H9 (cell line): ENCODE measurements at regions not wholly inside any gene's neighbourhood (a gene's known extent, or its start where the extent isn't known, plus 50 kb on each side); places are given as distances from the start of the nearest gene placed in this dataset.

Experiments
- DNase-seq: peaks from one replicate; pipeline ENCODE4 v3.0.0-alpha.2; 2017
- H2AFZ ChIP-seq: one replicate; pipeline ENCODE4 v1.6.1; 2013; ENCODE audit warnings: mild to moderate bottlenecking, low read length, control low read depth, moderate library complexity
- H2AK5ac ChIP-seq: 2 replicates; pipeline ENCODE4 v1.6.1; 2013; ENCODE audit warnings: low read length, control low read depth, mixed read lengths; ENCODE audit not compliant: insufficient read length
- H2BK120ac ChIP-seq: one replicate; pipeline ENCODE4 v1.6.1; 2013; ENCODE audit warnings: low read depth, mild to moderate bottlenecking, low read length, control low read depth, inconsistent platforms; ENCODE audit not compliant: poor library complexity, severe bottlenecking
- H2BK12ac ChIP-seq: 2 replicates; pipeline ENCODE4 v1.6.1; 2013; ENCODE audit warnings: low read length, control low read depth, mixed read lengths, low read depth; ENCODE audit not compliant: insufficient read length
- H2BK15ac ChIP-seq: 2 replicates; pipeline ENCODE4 v1.6.1; 2013; ENCODE audit warnings: low read depth, low read length, control low read depth
- H2BK20ac ChIP-seq: one replicate; pipeline ENCODE4 v1.6.1; 2013; ENCODE audit warnings: low read depth, mild to moderate bottlenecking, low read length, control low read depth, inconsistent platforms; ENCODE audit not compliant: poor library complexity, severe bottlenecking
- H2BK5ac ChIP-seq: 2 replicates; pipeline ENCODE4 v1.6.1; 2013; ENCODE audit warnings: low read length, control low read depth, mixed read lengths; ENCODE audit not compliant: insufficient read length
- H3K14ac ChIP-seq: 2 replicates; pipeline ENCODE4 v1.6.1; 2013; ENCODE audit warnings: low read length, control low read depth; ENCODE audit not compliant: insufficient read depth
- H3K18ac ChIP-seq: 2 replicates; pipeline ENCODE4 v1.6.1; 2013; ENCODE audit warnings: low read depth, mild to moderate bottlenecking, mixed read lengths, low read length, control low read depth; ENCODE audit not compliant: insufficient read length
- H3K23ac ChIP-seq: 2 replicates; pipeline ENCODE4 v1.6.1; 2013; ENCODE audit warnings: low read length, control low read depth, mixed read lengths, low read depth; ENCODE audit not compliant: insufficient read length
- H3K23me2 ChIP-seq: 2 replicates; pipeline ENCODE4 v1.6.1; 2013; ENCODE audit warnings: low read depth, mild to moderate bottlenecking, mixed read lengths, low read length, control low read depth; ENCODE audit not compliant: insufficient read length, poor library complexity, severe bottlenecking
- H3K27ac ChIP-seq: 2 replicates; pipeline ENCODE4 v1.5.1; 2013; ENCODE audit warnings: low read length, control low read depth, mixed read lengths, low read depth; ENCODE audit not compliant: insufficient read length
- H3K27me3 ChIP-seq: 2 replicates; pipeline ENCODE4 v1.6.1; 2013; ENCODE audit warnings: low read length, control low read depth, inconsistent platforms; ENCODE audit not compliant: insufficient read depth
- H3K4ac ChIP-seq: 2 replicates; pipeline ENCODE4 v1.6.1; 2013; ENCODE audit warnings: low read depth, mild to moderate bottlenecking, control low read depth, inconsistent platforms, low read length, moderate library complexity
- H3K4me1 ChIP-seq: 2 replicates; pipeline ENCODE4 v1.6.1; 2013; ENCODE audit warnings: low read length, control low read depth, inconsistent platforms; ENCODE audit not compliant: insufficient read depth
- H3K4me2 ChIP-seq: 2 replicates; pipeline ENCODE4 v1.6.1; 2013; ENCODE audit warnings: low read length, control low read depth, mixed read lengths; ENCODE audit not compliant: insufficient read length, insufficient read depth
- H3K56ac ChIP-seq: 2 replicates; pipeline ENCODE4 v1.6.1; 2013; ENCODE audit warnings: low read depth, mild to moderate bottlenecking, mixed read lengths, low read length, control low read depth; ENCODE audit not compliant: insufficient read length
- H3K79me1 ChIP-seq: 2 replicates; pipeline ENCODE4 v1.6.1; 2013; ENCODE audit warnings: low read depth, mild to moderate bottlenecking, moderate library complexity, low read length, control low read depth, inconsistent platforms; ENCODE audit not compliant: insufficient read depth, poor library complexity, severe bottlenecking
- H3K79me2 ChIP-seq: 2 replicates; pipeline ENCODE4 v1.6.1; 2013; ENCODE audit warnings: low read length, control low read depth, inconsistent platforms; ENCODE audit not compliant: insufficient read depth
- H3K9ac ChIP-seq: 2 replicates; pipeline ENCODE4 v1.6.1; 2013; ENCODE audit warnings: low read length, control low read depth, mixed read lengths; ENCODE audit not compliant: insufficient read length; ENCODE audit errors: extremely low read depth
- H3K9me3 ChIP-seq: one replicate; pipeline ENCODE4 v1.6.1; 2013; ENCODE audit warnings: low read depth, low read length, inconsistent platforms; ENCODE audit not compliant: control insufficient read depth
- H3T11ph ChIP-seq: one replicate; pipeline ENCODE4 v1.6.1; 2013; ENCODE audit warnings: mild to moderate bottlenecking, low read length, control low read depth, inconsistent platforms
- H4K20me1 ChIP-seq: one replicate; pipeline ENCODE4 v1.6.1; 2013; ENCODE audit not compliant: control insufficient read depth, insufficient read length, insufficient read depth
- H4K5ac ChIP-seq: 2 replicates; pipeline ENCODE4 v1.6.1; 2013; ENCODE audit warnings: low read depth, mild to moderate bottlenecking, mixed read lengths, low read length, control low read depth; ENCODE audit not compliant: insufficient read length
- H4K8ac ChIP-seq: replicated peaks from 2 replicates; pipeline ENCODE4 v1.6.1; 2013; ENCODE audit warnings: low read length, control low read depth, mixed read lengths, low read depth; ENCODE audit not compliant: insufficient read length
- H4K91ac ChIP-seq: 2 replicates; pipeline ENCODE4 v1.6.1; 2013; ENCODE audit warnings: low read depth, mild to moderate bottlenecking, moderate library complexity, mixed read lengths, low read length, control low read depth; ENCODE audit not compliant: insufficient read length
- H3K27ac Mint-ChIP-seq, 3 experiments: 2 replicates in 2 of 3; 3 replicates in 1 of 3; pipeline ENCODE4 v1.8.0; 2020 to 2021; ENCODE audit warnings: mixed read lengths in 3 of 3, mild to moderate bottlenecking in 1 of 3, moderate library complexity in 1 of 3
- H3K27me3 Mint-ChIP-seq: 2 replicates; pipeline ENCODE4 v1.8.0; 2021; ENCODE audit warnings: low read depth, mild to moderate bottlenecking, moderate library complexity, mixed read lengths
- H3K36me3 Mint-ChIP-seq, 3 experiments: 2 replicates in 2 of 3; 3 replicates in 1 of 3; pipeline ENCODE4 v1.8.0; 2020 to 2021; ENCODE audit warnings: low read depth in 3 of 3, mixed read lengths in 3 of 3; ENCODE audit not compliant: insufficient read depth in 1 of 3
- H3K4me1 Mint-ChIP-seq, 2 experiments: 2 replicates each; pipeline ENCODE4 v1.8.0; 2020; ENCODE audit warnings: mixed read lengths in 2 of 2
- H3K4me3 Mint-ChIP-seq, 2 experiments: 2 replicates in 1 of 2; 3 replicates in 1 of 2; pipeline ENCODE4 v1.8.0; 2020 to 2021; ENCODE audit warnings: mild to moderate bottlenecking in 2 of 2, mixed read lengths in 2 of 2, moderate library complexity in 1 of 2
- H3K9me3 Mint-ChIP-seq, 2 experiments: 2 replicates in 1 of 2; 3 replicates in 1 of 2; pipeline ENCODE4 v1.8.0; 2020; ENCODE audit warnings: mild to moderate bottlenecking in 2 of 2, mixed read lengths in 2 of 2, moderate library complexity in 1 of 2
- WGBS: extraction: QIAGEN DNeasy Blood & Tissue Kit; methylation state at CpG from one replicate; pipeline ENCODE4 v1.1.7; 2013; ENCODE audit warnings: missing lambda C conversion rate, low lambda C conversion rate, mixed read lengths; ENCODE audit not compliant: insufficient read length; ENCODE audit errors: extremely low coverage; 5-methylcytosine and 5-hydroxymethylcytosine counted together
- TF ChIP-seq, protein P1 (sequence below): fragments of 200-600 bp; sonication (generic); conservative IDR thresholded peaks from 3 replicates; pipeline ENCODE4 v1.8.0; 2021; ENCODE audit warnings: antibody characterized with exemption, mild to moderate bottlenecking

GRCh38 chr1:186540521-186540920, 79.6 kb upstream of the PDC start:
- Histone ChIP-seq H3K23me2 (no peaks in the 10 kb centered on the region), H3K23ac (no peak overlapping the region), H3T11ph (no peak overlapping the region), H4K20me1 (no peaks in the 10 kb centered on the region), H3K27ac (no peak overlapping the region), H2BK20ac (no peak overlapping the region), H3K14ac (no peak overlapping the region), H2BK120ac (no peak overlapping the region), H3K4me2 (no peak overlapping the region), H2BK12ac (no peak overlapping the region), H2BK15ac (no peak overlapping the region), H3K27me3 (no peaks in the 10 kb centered on the region), H4K5ac (no peak overlapping the region), H3K18ac (no peak overlapping the region), H2AFZ (no peak overlapping the region), H3K79me2 (no peaks in the 10 kb centered on the region), H2AK5ac (no peak overlapping the region), H3K4me1 (no peaks in the 10 kb centered on the region), H3K56ac (no peak overlapping the region), H3K4ac (no peak overlapping the region), H4K8ac (no peak overlapping the region), H4K91ac (no peak overlapping the region), H2BK5ac (no peak overlapping the region), H3K79me1 (no peaks in the 10 kb centered on the region), H3K9me3 (no peaks in the 10 kb centered on the region), H3K9ac (no peak overlapping the region)
- H3K27ac Mint-ChIP-seq = peak overlapping the region in 1 of 3 experiments; percentile 88; a peak in 1 of 7 replicates
- TF ChIP-seq, protein P1, sequence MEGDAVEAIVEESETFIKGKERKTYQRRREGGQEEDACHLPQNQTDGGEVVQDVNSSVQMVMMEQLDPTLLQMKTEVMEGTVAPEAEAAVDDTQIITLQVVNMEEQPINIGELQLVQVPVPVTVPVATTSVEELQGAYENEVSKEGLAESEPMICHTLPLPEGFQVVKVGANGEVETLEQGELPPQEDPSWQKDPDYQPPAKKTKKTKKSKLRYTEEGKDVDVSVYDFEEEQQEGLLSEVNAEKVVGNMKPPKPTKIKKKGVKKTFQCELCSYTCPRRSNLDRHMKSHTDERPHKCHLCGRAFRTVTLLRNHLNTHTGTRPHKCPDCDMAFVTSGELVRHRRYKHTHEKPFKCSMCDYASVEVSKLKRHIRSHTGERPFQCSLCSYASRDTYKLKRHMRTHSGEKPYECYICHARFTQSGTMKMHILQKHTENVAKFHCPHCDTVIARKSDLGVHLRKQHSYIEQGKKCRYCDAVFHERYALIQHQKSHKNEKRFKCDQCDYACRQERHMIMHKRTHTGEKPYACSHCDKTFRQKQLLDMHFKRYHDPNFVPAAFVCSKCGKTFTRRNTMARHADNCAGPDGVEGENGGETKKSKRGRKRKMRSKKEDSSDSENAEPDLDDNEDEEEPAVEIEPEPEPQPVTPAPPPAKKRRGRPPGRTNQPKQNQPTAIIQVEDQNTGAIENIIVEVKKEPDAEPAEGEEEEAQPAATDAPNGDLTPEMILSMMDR = no peak
- H3K36me3 Mint-ChIP-seq = no peaks in the 10 kb centered on the region
- no peaks in the 10 kb centered on the region for H3K4me1 Mint-ChIP-seq
- no peak overlapping the region for H3K4me3 Mint-ChIP-seq
- H3K27me3 Mint-ChIP-seq = no peaks in the 10 kb centered on the region
- no CpG with 5 or more reads among the region's 3 CpGs for WGBS
- DNase-seq = no peak
- H3K9me3 Mint-ChIP-seq = peaks cover 3 to 5% of the 10 kb centered on the region in 2 experiments; a peak in 3 of 5 replicates
